ENCODE measurements at regions not wholly inside any gene's neighbourhood (a gene's known extent, or its start where the extent isn't known, plus 50 kb on each side); places are given as distances from the start of the nearest gene placed in this dataset.

GRCh38 chr11:114783805-114784204 is 105.5 kb downstream of the NXPE2 start:
- peaks cover 4% of the 10 kb centered on the region for H3K27me3 ChIP-seq (ENCODE audit: low read depth)
- no peak for ATAC-seq
- H3K4me3 ChIP-seq = no peak overlapping the region
- no peak overlapping the region for H3K27ac ChIP-seq
- intact Hi-C loops (cut with DNase I) = no loop called here
- DNase-seq = no peak
- H3K9me3 ChIP-seq = no peaks in the 10 kb centered on the region
- TF ChIP-seq, protein P1, sequence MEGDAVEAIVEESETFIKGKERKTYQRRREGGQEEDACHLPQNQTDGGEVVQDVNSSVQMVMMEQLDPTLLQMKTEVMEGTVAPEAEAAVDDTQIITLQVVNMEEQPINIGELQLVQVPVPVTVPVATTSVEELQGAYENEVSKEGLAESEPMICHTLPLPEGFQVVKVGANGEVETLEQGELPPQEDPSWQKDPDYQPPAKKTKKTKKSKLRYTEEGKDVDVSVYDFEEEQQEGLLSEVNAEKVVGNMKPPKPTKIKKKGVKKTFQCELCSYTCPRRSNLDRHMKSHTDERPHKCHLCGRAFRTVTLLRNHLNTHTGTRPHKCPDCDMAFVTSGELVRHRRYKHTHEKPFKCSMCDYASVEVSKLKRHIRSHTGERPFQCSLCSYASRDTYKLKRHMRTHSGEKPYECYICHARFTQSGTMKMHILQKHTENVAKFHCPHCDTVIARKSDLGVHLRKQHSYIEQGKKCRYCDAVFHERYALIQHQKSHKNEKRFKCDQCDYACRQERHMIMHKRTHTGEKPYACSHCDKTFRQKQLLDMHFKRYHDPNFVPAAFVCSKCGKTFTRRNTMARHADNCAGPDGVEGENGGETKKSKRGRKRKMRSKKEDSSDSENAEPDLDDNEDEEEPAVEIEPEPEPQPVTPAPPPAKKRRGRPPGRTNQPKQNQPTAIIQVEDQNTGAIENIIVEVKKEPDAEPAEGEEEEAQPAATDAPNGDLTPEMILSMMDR (IDR thresholded peaks at IDR 0.05) = no peak
- H3K4me1 ChIP-seq = no peaks in the 10 kb centered on the region
- no peaks in the 10 kb centered on the region for H3K36me3 ChIP-seq

DNA sequence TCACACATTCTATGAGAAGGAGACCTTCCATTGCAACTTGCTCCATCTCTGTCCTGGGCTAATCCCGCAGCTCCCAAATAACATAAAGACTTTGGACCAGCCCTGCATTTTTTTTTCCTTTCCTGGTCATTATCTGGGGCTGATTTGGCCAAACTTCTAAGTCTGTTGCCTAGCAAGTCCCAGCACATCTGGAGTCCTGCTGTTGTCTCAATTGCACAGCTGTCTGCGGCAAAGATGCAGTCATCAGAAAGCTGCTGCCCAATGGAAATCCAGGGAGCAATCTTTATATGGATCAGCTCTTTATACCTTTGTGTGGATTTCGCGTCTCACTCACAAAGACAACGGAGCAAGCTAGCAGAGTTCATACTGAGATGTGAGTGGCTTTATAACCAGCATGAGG is 105.9 kb downstream of the NXPE2 start:
- no peak for ATAC-seq
- Histone ChIP-seq H3K27me3 (ENCODE audit: low read depth) (peaks cover 4% of the 10 kb centered on the region), H3K27ac (no peak overlapping the region), H3K4me1 (no peaks in the 10 kb centered on the region), H3K36me3 (no peaks in the 10 kb centered on the region), H3K4me3 (no peak overlapping the region), H3K9me3 (no peaks in the 10 kb centered on the region)
- intact Hi-C loops (cut with DNase I) = no loop called here
- TF ChIP-seq, protein P1 (IDR thresholded peaks at IDR 0.05) = no peak
- DNase-seq = no peak

GRCh38 chr11:114784891-114785290 is 106.6 kb downstream of the NXPE2 start:
- Histone ChIP-seq H3K4me3 (no peak overlapping the region), H3K36me3 (no peaks in the 10 kb centered on the region), H3K4me1 (no peaks in the 10 kb centered on the region), H3K9me3 (no peaks in the 10 kb centered on the region), H3K27ac (no peak overlapping the region), H3K27me3 (ENCODE audit: low read depth) (peaks cover 4% of the 10 kb centered on the region)
- TF ChIP-seq, protein P1 (IDR thresholded peaks at IDR 0.05) = no peak
- intact Hi-C loops (cut with DNase I) = no loop called here
- no peak for DNase-seq
- ATAC-seq = no peak

DNA sequence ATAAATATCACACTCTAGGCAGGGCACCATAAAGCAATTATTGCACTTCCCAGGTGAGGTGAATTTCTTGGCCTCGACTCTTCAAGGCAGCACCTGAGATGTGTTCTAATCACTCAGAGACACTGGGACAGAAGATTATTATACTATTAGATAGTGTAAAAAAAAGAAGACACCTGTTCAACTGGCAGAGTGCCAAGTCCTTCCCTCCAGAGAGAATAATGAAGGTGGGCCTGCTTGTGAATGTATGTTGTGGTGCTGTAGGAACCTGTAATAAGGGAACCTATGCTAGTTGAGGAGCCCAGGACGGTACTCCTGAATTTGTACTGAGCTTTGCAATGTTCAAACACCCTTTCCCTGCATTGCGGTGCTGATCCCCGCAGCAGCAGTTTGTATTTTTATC is 107.5 kb downstream of the NXPE2 start:
- Histone ChIP-seq H3K27me3 (ENCODE audit: low read depth) (peaks cover 4% of the 10 kb centered on the region), H3K4me3 (no peak overlapping the region), H3K27ac (no peak overlapping the region), H3K9me3 (no peaks in the 10 kb centered on the region), H3K36me3 (no peaks in the 10 kb centered on the region), H3K4me1 (no peaks in the 10 kb centered on the region)
- TF ChIP-seq, protein P1 (IDR thresholded peaks at IDR 0.05) = no peak
- intact Hi-C loops (cut with DNase I) = no loop called here
- no peak for DNase-seq
- no peak for ATAC-seq

DNA sequence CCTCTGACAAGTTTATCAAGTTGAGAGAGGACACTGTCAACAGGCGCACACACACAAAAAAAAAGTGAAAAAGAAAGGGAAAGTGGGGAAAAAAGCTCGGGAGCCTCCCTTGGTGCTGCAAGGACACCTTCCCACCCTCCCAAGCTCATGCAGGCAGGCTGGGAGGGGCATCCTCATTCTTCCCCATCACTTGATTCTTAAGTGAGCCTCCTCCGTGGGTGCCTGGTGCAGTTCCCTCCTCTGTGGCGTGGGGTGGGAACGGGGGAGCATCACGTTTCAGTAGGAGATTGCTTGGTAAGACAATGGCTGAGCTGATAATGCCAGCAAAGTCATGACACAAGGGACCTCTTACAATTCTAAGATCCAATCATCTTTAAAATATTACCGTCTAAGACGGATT is 108.8 kb downstream of the NXPE2 start:
- H3K4me3 ChIP-seq = no peak overlapping the region
- H3K4me1 ChIP-seq = no peaks in the 10 kb centered on the region
- H3K9me3 ChIP-seq = no peaks in the 10 kb centered on the region
- DNase-seq (no peak), ATAC-seq (no peak)
- peaks cover 4% of the 10 kb centered on the region for H3K27me3 ChIP-seq (ENCODE audit: low read depth)
- TF ChIP-seq, protein P1 (IDR thresholded peaks at IDR 0.05) = no peak
- no peaks in the 10 kb centered on the region for H3K36me3 ChIP-seq
- no peak overlapping the region for H3K27ac ChIP-seq
- intact Hi-C loops (cut with DNase I) = no loop called here

- DNase-seq (no peak), ATAC-seq (no peak)
- Histone ChIP-seq H3K27me3 (ENCODE audit: low read depth) (peaks cover 4% of the 10 kb centered on the region), H3K4me3 (no peak overlapping the region), H3K27ac (no peak overlapping the region), H3K9me3 (no peaks in the 10 kb centered on the region), H3K4me1 (no peaks in the 10 kb centered on the region), H3K36me3 (no peaks in the 10 kb centered on the region)
- intact Hi-C loops (cut with DNase I) = no loop called here
- TF ChIP-seq, protein P1 (IDR thresholded peaks at IDR 0.05) = no peak
Observed at GRCh38 chr11:114790910-114791309, 112.6 kb downstream of the NXPE2 start.
